GM21619 (cell line): ENCODE measurements at regions not wholly inside any gene's neighbourhood (a gene's known extent, or its start where the extent isn't known, plus 50 kb on each side); places are given as distances from the start of the nearest gene placed in this dataset.
"Not testable (repeated sequence)": the region's sequence is repeated elsewhere in the genome, so short reads cannot be mapped to it uniquely, and the experiment has no call there.

Experiments used
- ATAC-seq: cut with Tn5 transposase; IDR thresholded peaks from one replicate; pipeline ENCODE4 v1.9.1; 2021; ENCODE audit not compliant: unreplicated experiment

GRCh38 chr13:104657196-104657595, 1591.0 kb upstream of the SLC10A2 start:
- ATAC-seq: no peak

GRCh38 chr13:104650431-104650830, 1584.2 kb upstream of the SLC10A2 start:
- no peak for ATAC-seq

- ATAC-seq: no peak
Observed at GRCh38 chr13:104648291-104648690, 1582.1 kb upstream of the SLC10A2 start.

GRCh38 chr13:104645786-104646185, 1579.6 kb upstream of the SLC10A2 start:
- ATAC-seq: no peak

- no peak for ATAC-seq
Observed at GRCh38 chr13:104641309-104641708, 1575.1 kb upstream of the SLC10A2 start.

GRCh38 chr13:104635879-104636278, 1569.7 kb upstream of the SLC10A2 start:
- ATAC-seq: no peak

- no peak for ATAC-seq
Observed at GRCh38 chr13:104634016-104634415, 1567.8 kb upstream of the SLC10A2 start.

GRCh38 chr13:104632736-104633135, 1566.5 kb upstream of the SLC10A2 start:
- no peak for ATAC-seq

GRCh38 chr13:104625201-104625600, 1559.0 kb upstream of the SLC10A2 start:
- no peak for ATAC-seq

- no peak for ATAC-seq
Observed at GRCh38 chr13:104616990-104617389, 1550.8 kb upstream of the SLC10A2 start.

GRCh38 chr13:104614361-104615145, 1548.3 kb upstream of the SLC10A2 start:
- ATAC-seq: no peak

GRCh38 chr13:104608331-104608730, 1542.1 kb upstream of the SLC10A2 start:
- ATAC-seq: no peak

- not testable (repeated sequence) for ATAC-seq
Observed at GRCh38 chr13:104605435-104605834, 1539.2 kb upstream of the SLC10A2 start.

GRCh38 chr13:104597546-104598180, 1531.4 kb upstream of the SLC10A2 start:
- ATAC-seq: no peak

- ATAC-seq: no peak
Observed at GRCh38 chr13:104595511-104595910, 1529.3 kb upstream of the SLC10A2 start.

GRCh38 chr13:104594806-104595205, 1528.6 kb upstream of the SLC10A2 start:
- no peak for ATAC-seq

- ATAC-seq: no peak
Observed at GRCh38 chr13:104593693-104594092, 1527.5 kb upstream of the SLC10A2 start.

GRCh38 chr13:104593251-104593576, 1527.0 kb upstream of the SLC10A2 start:
- no peak for ATAC-seq

GRCh38 chr13:104592545-104593250, 1526.5 kb upstream of the SLC10A2 start:
- ATAC-seq: no peak

GRCh38 chr13:104592127-104592526, 1525.9 kb upstream of the SLC10A2 start:
- no peak for ATAC-seq

GRCh38 chr13:104586051-104586746, 1520.0 kb upstream of the SLC10A2 start:
- ATAC-seq: no peak
